D341Med (cell line): ENCODE measurements at regions not wholly inside any gene's neighbourhood (a gene's known extent, or its start where the extent isn't known, plus 50 kb on each side); places are given as distances from the start of the nearest gene placed in this dataset.

Experiments used
- DNase-seq: peaks from one replicate; pipeline ENCODE4 v3.0.0; 2012; ENCODE audit warnings: low spot score

DNA sequence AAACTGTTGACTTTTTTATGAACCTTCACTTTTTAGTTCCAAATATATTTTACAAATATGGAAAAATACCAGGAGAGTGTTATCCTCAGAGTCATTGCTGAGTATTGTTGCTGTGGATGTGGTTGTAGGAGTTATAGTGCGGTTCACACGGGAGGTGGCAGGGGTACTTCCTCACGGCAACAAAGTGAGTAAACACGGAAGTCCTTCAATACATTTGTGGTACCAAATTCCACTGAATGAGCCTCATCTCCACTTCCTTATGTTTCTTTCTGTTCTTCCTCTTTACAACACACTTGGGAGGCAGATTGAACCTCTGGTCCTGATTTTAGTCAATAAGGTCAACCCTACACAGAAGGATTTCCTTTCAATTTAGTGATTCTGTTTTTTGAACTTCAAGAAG, 371.8 kb downstream of the BTBD3 start:
- no peak for DNase-seq

DNA sequence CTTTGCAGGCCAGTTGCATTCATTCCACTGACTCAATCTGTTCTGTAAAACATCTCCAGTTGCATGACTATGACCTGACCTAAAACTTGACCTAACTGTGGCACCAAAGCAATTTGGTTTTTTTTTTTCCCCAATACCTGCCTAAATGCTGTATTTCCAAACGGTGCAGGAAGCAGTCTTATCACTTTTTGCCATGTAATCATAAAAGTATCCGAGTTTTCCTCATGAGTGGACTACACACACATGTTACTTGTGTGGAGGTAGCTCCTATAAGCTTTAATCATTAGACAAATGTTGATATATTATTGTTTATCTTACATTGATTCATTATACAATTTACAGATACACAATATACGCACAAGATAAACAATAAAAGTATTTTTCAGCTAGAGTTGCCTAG, 373.7 kb downstream of the BTBD3 start:
- no peak for DNase-seq

DNA sequence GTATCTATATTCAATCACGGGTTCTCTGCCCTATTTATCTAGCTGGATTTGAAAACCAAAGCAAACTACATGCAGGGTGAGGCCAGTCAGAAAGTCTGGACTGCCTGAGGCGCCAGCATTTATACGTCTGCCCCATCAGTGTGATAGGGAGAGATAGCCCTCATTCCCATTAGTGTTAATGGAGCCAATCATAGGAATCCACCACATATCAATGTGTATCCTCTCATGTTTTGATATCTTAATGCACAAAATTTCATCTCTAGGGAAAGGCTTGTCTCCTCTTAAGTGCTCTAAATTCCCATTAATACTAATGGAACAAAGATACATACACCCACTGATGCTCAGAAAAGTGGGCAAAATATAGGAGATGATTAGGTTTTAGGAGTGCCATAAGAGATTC, 376.2 kb downstream of the BTBD3 start:
- no peak for DNase-seq

GRCh38 chr20:12294678-12295077, 377.0 kb downstream of the BTBD3 start:
- no peak for DNase-seq

- DNase-seq = no peak
Measured at GRCh38 chr20:12305188-12305950, 387.7 kb downstream of the BTBD3 start.

DNA sequence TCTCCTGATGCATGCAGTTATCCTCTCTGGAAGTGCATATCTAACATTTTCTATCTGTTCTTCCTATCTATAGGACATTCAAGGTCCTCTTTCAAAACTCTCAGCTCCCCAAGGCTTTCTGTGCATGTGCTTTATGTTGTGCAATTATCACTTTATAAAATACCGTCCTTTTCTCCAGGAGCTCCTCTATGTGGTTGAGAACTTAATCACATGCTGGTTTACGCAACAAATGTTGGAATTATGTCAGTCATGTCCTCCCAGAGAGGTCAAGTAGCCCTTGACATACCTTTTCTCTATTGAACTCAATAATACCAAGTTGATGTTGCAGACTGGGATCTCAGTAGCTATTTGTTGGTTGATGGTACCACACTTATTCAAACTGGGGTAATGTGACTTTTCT, 388.4 kb downstream of the BTBD3 start:
- no peak for DNase-seq

GRCh38 chr20:12311094-12311865, 393.6 kb downstream of the BTBD3 start:
- no peak for DNase-seq

DNA sequence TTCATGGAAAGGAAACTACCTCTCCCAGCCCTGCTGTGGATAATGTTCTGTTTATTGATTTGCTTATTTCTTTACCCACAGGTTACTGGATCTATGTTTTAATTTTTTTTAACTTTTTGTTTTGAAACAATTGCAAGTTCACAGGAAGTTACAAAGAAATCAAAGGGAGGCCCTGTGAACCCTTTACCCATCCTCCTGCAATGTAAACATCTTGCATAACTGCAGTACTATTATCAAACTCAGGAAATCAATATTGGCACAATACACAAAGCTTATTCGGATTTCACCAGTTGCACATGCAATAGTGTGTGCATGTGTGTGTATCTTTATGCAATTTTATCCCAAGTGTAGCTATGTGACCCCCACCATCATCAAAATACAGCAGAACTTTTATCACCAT, 398.0 kb downstream of the BTBD3 start:
- no peak for DNase-seq

DNA sequence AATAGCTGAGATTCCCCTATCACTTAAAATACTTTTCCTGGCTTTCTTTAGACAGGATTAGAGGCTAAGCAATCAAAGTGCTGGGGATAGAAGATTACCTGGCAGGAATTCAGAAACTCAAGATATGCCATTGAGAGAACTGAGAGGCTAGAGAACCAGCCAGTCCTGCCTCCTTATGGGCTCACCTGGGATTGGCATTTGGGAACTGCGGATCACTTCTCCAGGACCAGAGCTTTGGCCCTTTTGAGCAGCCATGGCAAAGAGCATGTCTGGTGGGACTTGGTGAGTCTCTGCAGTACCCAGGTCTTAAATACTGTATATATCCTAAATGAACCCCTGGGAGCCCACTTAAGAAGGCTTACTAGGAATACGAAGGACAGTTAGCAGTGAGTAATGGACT, 399.1 kb downstream of the BTBD3 start:
- no peak for DNase-seq

DNA sequence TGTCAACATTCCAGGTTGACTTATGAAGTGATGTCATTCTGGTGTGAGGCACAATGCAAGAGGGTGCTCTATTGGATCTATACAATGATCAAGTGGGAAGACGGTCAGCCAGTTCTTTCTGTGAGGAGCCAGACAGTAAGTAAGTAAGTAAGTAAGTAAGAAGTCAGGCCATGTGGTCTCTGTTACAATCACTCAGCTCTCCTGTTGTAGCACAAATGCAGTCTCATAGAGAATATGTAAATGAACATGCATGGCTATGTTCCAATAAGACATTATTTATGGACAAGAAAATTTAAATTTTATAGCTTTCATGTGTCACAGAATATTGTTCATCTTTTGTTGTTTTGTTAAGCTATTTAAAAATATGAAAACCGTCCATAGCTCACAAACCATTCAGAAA, 399.7 kb downstream of the BTBD3 start:
- DNase-seq = no peak

- DNase-seq = no peak
Measured at GRCh38 chr20:12318043-12318442, 400.4 kb downstream of the BTBD3 start.

DNA sequence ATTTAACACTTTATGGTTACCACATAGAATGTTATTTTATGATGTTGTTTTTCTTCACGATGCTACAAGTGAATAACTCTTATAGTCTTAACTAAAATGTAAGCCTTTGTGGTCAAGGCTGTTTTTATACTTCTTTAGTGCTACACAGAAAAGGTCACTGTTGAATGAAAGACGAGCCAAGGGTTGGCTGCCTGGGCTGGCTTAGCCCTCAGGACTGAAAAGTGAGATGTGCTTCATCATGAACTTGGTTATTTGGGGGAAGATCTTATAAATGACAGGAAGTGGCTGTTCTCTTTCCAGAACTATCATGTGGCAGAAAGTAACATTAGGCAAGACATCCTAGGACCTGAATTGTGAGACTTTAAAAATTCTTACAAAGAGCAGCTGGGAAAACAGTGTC, 404.0 kb downstream of the BTBD3 start:
- DNase-seq = no peak

GRCh38 chr20:12327205-12327604, 409.5 kb downstream of the BTBD3 start:
- no peak for DNase-seq

GRCh38 chr20:12331236-12331635, 413.5 kb downstream of the BTBD3 start:
- no peak for DNase-seq

GRCh38 chr20:12337601-12338000, 419.9 kb downstream of the BTBD3 start:
- no peak for DNase-seq

DNA sequence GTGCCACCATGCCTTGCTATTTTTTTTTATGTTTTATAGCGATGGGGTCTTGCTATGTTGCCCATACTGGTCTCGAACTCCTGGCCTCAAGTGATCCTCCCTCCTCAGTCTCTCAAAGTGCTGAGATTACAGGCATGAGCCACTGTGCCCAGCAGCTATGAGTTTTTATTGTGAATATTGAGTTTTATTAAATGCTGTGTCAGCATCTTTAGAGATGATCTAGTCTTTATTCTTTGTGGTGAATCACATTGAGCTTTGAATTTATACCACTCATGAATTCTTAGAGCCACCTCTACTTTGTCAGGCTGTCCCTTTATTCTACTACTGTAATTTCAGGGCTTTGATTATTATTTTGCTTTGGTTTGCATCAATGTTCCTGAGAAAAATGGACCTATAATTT, 428.3 kb downstream of the BTBD3 start:
- no peak for DNase-seq

GRCh38 chr20:12353842-12354241, 436.1 kb downstream of the BTBD3 start:
- no peak for DNase-seq

GRCh38 chr20:12354725-12355124, 437.0 kb downstream of the BTBD3 start:
- DNase-seq = no peak

DNA sequence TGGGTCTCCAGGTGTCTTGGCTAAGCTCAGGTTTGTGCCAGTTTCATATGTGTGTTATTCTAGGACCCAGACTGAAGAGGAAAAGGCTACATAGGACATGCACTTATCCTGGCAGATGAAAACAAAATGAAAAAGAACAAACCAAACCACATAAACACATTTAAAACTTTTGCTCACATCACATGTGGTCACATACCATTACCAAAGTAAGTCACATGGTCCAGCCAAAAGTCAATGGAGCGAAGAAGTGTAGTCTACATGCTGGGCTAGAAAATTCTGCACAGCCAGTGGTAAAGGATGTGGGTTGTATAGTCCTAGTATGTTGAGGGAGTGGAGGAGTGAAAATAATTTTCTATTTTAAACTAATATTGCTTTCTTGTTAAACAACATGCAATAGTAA, 437.5 kb downstream of the BTBD3 start:
- DNase-seq = no peak

DNA sequence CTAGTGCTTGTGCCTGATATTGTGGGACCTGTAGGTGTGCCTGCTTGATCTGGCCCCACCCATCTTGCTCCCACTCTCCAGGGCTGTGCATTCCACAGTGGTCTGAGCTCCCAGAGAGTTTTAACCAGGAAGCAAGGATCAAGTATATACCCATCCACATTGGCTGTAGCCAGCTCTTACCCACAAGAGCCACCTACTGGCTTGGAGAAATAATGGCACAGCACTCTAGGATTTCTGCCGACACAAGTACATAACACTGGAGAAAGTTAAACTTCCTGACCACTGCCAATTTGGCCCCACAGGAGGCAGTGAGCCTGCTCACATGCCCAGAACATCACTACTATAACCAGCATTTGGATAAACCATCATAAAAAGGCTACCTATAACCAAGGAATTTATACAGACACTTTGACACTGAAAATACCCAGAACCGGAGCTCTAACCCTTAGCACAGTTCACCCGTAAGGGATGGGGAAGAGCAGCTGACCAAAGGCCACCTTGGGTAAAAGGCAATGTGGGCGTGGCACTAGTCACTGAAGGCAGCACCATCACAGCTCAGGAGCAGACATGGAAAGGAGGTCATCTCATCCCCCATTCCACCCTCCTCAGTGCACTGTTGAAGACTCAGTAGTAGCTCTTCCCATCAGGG, 440.4 kb downstream of the BTBD3 start:
- no peak for DNase-seq

- DNase-seq = no peak
Measured at GRCh38 chr20:12358655-12359009, 440.9 kb downstream of the BTBD3 start.

DNA sequence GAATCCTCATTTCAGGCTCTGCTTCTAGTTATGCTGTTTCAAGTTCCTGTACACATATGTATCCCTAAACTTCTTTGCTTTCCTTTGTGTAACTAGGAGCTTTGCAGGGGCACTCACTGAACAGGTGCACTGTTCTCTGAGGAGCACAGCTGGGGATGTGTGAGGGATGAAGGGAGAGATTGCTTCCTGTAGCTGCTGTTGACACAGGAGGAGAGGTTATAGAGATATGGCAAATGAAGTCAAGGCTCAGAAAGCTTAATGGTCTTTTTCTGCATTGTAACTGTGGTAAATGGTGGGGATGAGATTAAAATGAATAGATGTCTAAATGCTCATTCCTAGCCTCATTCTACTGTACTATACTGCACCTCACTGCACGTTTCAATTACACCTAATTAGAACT, 454.3 kb downstream of the BTBD3 start:
- no peak for DNase-seq

DNA sequence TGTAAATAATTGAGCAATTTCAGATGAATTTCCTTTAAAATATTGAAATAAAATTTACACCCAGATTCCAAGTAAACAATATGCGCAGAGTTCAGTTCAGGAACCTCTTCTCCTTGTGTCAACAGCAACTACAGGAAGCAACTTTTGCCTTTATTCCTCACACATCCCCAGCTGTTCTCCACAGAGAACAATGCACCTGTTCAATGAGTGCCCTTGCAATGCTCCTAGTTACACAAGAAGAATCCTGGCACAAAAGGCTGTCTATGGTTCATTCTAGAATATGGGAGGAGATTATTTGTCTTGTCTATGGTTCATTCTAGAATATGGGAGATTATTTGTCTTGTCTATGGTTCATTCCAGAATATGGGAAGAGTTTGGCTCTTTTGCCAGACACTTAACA, 454.9 kb downstream of the BTBD3 start:
- DNase-seq = no peak
